Cardiac fibroblast (primary cell): ENCODE measurements at regions not wholly inside any gene's neighbourhood (a gene's known extent, or its start where the extent isn't known, plus 50 kb on each side); places are given as distances from the start of the nearest gene placed in this dataset.

Source experiments
- DNase-seq, 2 donors: peaks; one replicate each; pipeline versions ENCODE4 v3.0.0 to v3.0.0-alpha.2; 2010; ENCODE audit warnings: low read depth in 2 of 2
- H3K4me3 ChIP-seq, 2 donors: replicated peaks in 1 of 2; 1 replicate in 1 of 2; 2 replicates in 1 of 2; pipeline ENCODE4 v1.5.1; 2011; ENCODE audit warnings: low read depth in 2 of 2, low read length in 2 of 2, mild to moderate bottlenecking in 2 of 2, moderate library complexity in 1 of 2
- TF ChIP-seq, protein P1 (sequence below): IDR thresholded peaks from one replicate; pipeline ENCODE4 v1.5.1; 2011; ENCODE audit warnings: low read depth, mild to moderate bottlenecking, low read length, inconsistent platforms

DNA sequence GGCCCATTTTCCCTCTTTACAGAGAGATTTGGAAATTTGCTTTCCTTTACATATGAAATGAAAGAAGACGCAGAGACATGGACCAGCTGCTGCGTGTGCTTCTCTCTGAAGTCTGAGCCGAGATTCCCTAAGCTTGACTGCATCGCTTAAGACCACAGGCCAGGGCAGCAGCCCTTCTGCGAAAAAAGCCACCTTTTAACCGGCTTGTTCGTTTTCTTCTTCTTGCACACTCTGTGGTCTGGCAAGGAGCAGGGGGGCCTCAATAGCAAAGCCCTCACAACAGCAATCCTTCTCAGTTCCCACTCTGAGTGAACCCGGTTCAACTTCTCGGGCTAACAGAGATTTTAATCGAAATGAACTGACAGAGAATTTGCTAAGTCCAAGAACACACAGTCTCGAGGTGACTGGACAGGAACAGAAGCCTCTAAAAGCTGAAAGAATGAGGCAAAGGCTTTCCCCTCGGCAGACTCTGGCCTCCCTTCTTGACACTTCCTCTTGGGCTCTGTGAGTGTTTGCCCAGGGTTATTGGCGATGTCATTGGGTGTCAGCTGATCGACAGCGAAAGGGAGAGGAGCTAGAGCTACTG is 512.9 kb upstream of the KLF4 start:
- no peak overlapping the region for H3K4me3 ChIP-seq
- peak; percentile 34 to 74 for DNase-seq
- TF ChIP-seq, protein P1, sequence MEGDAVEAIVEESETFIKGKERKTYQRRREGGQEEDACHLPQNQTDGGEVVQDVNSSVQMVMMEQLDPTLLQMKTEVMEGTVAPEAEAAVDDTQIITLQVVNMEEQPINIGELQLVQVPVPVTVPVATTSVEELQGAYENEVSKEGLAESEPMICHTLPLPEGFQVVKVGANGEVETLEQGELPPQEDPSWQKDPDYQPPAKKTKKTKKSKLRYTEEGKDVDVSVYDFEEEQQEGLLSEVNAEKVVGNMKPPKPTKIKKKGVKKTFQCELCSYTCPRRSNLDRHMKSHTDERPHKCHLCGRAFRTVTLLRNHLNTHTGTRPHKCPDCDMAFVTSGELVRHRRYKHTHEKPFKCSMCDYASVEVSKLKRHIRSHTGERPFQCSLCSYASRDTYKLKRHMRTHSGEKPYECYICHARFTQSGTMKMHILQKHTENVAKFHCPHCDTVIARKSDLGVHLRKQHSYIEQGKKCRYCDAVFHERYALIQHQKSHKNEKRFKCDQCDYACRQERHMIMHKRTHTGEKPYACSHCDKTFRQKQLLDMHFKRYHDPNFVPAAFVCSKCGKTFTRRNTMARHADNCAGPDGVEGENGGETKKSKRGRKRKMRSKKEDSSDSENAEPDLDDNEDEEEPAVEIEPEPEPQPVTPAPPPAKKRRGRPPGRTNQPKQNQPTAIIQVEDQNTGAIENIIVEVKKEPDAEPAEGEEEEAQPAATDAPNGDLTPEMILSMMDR: no peak

DNA sequence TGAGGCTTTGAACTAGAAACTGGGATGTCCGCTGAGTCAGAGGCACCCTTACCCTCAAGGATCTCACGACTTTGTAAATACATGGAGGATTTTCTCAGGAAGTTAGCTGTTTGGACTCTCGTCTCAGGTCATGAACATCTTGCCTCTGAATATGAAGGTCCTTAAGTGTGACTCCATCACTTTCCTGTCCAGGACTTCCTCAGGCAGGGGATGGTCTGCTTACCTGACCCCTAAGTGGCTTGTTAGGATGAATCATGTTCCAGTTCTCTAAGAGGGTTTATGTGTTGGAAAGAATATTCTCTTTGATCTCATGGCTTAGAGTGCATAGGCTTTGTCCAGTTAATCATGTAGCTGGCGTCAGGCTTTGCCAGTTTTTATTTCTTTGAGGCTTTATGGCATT is 511.7 kb upstream of the KLF4 start:
- TF ChIP-seq, protein P1: no peak
- no peak for DNase-seq
- H3K4me3 ChIP-seq: no peak overlapping the region

DNA sequence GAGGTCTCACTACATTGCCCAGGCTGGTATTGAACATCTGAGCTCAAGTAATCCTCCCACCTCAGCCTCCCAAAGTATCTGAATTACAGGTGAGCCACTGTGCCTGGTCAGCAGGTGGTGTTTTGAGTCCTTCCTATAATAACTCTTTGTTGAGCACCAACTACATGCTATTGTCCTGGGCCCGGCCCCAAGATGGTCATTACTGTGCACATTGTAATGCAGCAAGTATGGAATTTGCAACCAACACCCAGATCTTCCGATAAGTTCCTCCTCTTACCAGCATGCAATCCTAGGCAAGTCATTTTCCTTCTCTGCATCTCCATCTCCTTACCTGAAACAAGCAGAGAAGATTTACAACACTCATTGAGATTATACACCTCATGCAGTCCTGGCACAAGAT is 510.3 kb upstream of the KLF4 start:
- H3K4me3 ChIP-seq: no peak overlapping the region
- TF ChIP-seq, protein P1: no peak
- DNase-seq: peak; percentile 6 to 26

DNA sequence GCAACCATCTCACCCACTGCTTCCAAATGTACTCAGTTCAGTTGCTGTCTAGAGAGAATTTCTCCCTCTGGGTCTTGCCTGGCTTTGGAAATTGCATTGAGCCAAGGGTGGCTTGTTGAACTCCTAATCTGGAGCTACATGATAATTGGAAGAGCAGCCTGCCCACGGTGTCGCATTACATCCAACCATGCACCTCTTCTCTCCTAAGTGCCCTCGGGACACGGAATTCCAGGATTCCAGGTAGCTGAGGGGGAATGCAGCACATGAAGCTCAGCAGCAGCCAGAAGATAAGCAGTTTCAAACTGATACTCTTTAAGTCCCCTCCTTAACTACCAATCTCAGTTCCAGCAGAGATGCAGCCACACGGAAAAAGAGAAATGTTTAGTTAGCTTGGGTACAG is 509.4 kb upstream of the KLF4 start:
- TF ChIP-seq, protein P1: no peak
- no peak overlapping the region for H3K4me3 ChIP-seq
- no peak for DNase-seq

DNA sequence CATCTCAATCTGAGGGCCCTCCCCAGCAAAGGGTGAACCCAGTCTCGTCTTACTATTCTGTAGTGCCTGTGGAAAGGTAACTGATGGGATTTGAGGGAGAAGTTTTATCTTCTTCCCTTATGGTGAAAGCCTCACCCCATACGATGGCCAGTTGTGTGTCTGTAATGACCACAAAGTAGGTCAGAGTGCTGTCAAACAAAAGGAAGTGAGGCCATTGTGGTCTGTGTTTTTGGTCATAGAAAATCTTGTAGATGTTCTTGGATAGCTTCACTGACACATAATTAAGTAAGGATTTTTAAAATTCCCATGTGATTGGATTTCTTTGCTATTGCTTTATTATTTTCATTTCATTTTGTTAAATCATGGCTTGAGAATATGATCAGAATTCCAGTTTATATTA is 505.1 kb upstream of the KLF4 start:
- no peak overlapping the region for H3K4me3 ChIP-seq
- peak in 1 of 2 donors; percentile 11 for DNase-seq
- TF ChIP-seq, protein P1: no peak

DNA sequence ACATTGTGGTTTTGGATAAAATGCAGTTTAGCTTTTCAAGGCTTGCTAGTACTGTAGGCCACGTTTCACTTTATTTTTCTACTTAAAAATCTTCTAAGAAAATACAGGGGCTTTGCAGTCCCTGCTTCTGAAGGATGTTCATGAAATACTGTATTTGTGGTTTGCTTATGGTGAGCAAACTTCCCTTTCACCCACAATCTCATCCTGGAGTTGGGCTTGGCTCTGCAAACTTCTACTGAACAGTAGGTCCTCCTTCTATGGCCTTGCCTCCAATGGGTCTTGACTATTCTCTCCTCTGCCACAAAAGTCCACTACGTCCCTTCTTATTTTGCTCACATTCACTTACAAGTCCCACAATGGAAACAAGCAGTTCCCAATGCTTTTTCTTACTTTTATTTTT is 502.7 kb upstream of the KLF4 start:
- no peak overlapping the region for H3K4me3 ChIP-seq
- no peak for DNase-seq
- TF ChIP-seq, protein P1: no peak

DNA sequence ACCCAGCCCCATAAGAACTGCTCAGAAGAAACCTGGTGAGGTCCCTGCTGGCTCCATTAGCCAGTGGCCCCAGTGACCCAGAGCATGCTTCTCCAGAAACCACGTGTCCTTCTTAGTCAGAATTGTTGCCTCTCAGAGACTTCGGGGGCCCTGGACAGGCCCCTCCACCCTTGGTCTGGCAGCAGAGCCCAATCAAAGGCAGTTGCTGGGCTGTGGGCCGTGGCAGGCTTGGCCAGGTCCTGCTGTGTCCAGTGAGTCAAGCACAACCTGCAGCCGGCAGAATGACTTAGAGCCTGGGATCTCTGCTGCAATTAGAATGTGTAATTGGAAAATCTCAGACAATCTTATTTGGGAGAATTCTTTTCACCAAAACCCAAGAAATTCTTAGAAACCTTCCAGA is 502.0 kb upstream of the KLF4 start:
- TF ChIP-seq, protein P1: no peak
- H3K4me3 ChIP-seq: no peak overlapping the region
- no peak for DNase-seq
